HG03558 (cell line): ENCODE measurements at regions not wholly inside any gene's neighbourhood (a gene's known extent, or its start where the extent isn't known, plus 50 kb on each side); places are given as distances from the start of the nearest gene placed in this dataset.
"Not testable (repeated sequence)": the region's sequence is repeated elsewhere in the genome, so short reads cannot be mapped to it uniquely, and the experiment has no call there.

ENCODE experiments used
- ATAC-seq: cut with Tn5 transposase; IDR thresholded peaks from one replicate; pipeline ENCODE4 v1.9.1; 2021; ENCODE audit warnings: moderate number of reproducible peaks; ENCODE audit not compliant: unreplicated experiment; ENCODE audit errors: extremely low read depth

DNA sequence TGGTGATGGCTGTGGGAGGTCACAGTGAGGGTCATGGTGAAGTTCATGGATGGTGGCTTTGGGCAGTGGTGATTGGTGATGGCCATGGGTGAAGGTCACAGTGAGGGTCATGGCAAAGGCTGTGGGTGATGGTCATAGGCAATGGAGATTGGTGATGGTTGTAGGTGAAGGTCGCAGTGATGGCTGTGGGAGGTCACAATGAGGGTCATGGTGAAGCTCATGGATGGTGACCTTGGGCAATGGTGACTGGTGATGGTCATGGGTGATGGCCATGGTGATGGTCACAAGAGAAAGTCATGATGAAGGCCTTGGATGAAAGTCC is 115.6 kb upstream of the IRX4 start:
- ATAC-seq, result no peak

DNA sequence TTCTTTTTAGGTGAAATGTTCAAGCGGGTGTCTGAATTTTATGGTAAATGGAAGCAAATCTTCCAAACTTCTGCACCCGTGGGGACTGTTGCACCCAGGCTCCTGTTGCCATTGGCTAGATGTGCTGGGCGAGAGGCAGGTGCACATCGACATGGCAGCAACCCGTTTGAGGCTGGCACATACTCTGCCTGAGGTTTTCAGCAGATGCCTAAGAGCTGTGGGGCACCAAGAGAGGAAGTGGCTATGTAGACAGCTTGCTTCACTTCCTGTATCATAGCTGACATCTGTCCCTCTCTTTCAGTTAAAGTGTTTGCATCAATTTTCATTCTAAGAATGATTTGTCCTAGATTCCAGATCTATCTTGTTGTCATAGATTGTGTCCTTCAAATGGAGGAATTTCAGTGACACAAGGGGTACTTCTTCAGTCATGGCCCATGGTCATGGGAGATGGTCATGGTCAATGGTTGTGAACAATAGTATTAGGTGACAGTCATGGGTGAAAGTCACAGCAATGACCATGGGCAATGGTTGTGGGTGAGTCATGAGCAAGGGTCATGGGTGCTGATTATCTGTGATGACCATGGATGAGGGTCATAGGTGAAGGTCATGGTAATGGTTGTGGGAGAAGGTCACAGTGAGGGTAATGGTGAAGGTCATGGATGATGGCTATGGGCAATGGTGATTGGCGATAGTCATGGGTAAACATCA is 115.1 kb upstream of the IRX4 start:
- ATAC-seq, result no peak

DNA sequence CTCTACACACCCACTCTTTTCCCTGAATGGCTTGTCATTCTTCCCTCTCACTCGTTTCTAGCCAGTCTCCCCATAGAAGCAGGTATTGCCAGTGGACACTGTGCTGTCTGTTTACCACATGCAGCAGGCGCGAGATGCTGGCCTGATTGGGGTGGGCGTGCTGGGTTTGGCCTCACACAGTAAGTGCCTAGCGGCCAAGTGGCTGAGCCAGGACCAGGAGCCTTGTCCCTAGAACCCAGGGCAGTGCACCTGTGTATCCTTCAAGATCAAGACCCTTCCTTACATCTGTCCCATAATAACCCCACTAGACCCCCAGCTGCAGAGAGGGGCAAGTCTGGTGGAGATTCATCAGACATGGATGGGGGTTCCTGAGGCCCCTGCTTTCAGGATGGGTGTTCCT is 112.8 kb upstream of the IRX4 start:
- ATAC-seq, result no peak

DNA sequence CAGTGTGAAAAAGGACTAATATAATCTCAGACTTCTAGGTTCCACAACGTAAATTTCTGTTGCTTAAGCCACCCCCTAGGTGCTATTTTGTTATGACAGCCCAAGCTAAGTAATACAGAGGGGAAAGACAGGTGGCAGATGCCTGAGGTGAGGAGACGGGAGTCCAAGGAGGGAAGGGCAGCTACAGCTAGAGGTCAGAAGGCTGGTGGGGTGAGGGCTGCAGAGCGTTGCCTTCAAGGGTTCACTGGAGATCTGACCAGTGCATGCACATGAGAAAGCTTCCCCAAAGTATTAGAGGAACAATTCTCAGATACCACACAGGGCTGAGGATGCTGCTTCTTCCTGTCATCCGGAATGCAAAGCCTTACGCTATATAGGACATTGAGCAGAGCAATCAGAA is 104.7 kb upstream of the IRX4 start:
- no peak for ATAC-seq

DNA sequence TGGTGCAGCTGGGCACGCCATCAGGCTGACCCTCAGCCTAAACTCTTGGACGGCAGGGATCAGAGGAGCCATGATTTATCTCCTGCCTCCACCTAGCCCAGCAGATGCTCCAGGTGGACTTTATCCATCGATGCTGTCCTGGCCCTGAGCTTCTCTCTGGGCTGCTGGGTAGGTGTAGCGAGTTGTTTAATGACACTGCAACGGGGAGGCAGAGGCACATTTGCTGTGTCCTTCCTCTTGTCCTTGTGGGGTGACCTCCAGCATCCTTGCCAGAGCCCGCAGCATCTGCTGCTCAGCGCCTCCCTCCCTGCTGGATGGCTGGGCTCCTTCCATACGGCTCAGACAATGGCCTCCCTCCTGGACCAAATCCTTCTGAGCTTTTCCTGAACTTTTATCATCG is 103.1 kb upstream of the IRX4 start:
- ATAC-seq, result no peak

DNA sequence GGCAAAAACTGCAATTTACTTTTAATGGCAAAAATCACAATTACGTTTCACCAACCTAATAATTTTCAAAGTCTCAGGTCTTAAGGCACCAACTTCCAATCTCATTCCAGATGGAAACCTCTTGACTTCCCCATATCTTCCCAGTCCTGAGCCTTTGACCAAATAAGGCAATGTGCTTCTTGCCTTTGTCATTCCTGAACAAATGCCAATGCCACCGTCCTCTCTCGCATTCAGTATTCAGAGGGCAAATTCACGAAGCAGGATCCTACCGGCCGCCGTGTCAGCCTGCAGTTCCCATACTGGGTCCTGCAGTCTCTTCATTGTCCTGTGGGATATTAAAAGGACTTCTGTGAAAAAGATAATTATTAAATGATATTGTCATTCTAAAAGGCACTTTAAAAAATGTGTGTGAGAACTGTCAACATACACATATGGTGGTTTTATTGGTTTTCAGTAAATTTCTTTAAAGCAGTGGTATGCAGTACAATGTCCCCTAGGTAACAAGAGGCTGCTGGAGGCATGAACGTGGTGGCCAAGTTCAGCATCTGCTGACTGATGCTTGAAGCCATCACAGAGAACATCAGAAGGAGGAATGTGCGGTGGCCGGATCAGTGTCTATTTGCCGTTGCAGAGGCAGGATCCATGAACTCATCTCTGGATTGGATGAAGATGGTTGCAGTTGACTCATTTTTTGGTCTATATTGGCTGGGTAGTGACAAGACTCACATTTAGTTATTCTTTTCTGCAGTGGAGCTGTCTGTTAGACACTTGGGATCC is 101.4 kb upstream of the IRX4 start:
- no peak for ATAC-seq

DNA sequence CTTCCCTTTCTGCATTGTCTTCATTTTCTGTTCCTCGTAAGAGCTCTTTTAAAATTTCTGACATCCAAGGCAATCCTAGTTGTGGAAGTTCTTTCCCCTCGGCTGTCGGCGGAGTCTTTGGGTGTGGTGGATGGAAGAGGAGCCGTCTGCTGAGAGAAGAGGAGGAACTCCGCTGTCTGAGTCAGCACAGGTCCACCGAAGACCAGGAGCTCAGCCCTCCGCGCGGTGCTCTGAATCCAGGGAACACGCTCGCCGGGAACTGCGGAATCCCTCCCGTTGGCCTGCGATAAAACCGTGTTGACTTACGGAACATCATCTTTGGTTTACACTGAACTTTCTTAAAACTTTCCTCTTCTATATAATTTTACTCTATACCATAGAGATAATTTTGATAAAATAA is 100.7 kb upstream of the IRX4 start:
- ATAC-seq, result no peak

DNA sequence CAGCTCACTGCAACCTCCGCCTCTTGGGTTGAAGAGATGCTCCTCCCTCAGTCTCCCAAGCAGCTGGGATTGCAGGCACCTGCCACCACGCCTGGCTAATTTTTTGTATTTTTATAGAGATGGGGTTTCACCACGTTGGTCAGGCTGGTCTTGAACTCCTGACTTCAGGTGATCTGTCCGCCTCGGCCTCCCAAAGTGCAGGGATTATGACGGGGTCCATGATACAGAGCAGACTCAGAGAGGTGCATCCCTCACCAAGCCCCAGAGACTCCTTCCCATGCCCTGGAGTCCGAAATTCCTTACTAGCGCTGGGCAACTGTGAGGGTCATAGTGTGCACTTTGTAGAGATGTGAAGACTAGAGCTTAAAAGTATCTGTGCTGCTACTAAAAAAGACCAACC is 99.8 kb upstream of the IRX4 start:
- ATAC-seq, result not testable (repeated sequence)

GRCh38 chr5:1975898-1976765 is 93.4 kb upstream of the IRX4 start:
- no peak for ATAC-seq

DNA sequence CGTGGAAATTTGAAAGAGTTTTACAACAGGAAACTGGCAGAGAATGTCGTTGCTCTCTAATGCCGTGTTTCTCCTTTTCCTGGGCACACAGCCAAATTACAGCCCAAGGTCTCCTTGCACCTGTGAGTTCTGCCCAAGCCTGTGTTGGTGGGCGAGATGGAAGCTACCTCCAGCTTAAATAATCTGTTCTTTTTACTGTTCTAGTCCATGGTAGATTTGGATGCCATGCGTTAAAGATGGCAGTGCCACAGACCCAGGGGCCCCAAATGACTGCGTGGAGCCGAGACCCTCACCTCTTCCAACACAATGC is 92.6 kb upstream of the IRX4 start:
- ATAC-seq, result no peak

DNA sequence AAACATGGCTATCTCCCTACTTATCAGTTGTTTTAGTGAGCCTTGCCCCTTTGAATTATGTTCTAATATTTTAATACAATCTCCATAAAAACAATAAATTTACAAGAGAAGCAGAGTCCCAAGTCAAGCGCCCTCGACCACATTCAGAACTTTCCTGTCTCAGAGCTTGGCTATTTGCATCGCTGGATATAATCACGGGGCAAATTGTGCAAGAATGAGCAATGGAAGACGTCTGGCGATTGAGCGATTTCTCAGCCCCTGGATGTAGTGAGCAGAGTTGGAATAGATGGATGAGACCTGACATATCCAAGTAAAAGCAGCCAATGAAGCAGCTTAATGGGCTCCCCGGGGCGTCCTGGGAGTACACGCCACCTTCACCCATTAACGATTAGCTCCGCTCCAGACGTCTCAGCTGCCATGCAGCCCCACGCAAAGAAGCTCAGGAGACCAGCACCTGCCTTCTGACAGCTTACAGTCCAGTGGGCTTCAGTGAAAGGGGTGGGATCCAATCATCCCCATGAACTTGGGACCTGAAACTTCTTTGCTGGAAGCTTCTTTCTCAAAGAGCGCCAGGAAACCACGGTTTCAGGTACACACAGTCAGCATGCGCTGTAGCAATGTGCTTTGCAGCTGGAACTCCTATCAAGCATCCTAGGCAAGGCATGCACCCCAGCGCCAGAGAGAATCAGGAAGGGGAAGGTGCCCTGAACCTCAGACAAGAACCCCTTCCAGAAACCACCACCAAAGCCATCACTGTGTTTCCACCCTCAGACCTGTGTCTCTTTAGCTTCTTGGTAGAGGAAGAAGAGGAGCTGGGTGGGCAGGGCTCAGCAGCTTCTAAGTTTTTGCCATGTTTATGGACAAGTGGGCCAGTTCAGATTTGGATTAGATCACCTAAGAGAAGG is 92.0 kb upstream of the IRX4 start:
- ATAC-seq, result no peak

GRCh38 chr5:1974081-1974480 is 91.4 kb upstream of the IRX4 start:
- no peak for ATAC-seq

DNA sequence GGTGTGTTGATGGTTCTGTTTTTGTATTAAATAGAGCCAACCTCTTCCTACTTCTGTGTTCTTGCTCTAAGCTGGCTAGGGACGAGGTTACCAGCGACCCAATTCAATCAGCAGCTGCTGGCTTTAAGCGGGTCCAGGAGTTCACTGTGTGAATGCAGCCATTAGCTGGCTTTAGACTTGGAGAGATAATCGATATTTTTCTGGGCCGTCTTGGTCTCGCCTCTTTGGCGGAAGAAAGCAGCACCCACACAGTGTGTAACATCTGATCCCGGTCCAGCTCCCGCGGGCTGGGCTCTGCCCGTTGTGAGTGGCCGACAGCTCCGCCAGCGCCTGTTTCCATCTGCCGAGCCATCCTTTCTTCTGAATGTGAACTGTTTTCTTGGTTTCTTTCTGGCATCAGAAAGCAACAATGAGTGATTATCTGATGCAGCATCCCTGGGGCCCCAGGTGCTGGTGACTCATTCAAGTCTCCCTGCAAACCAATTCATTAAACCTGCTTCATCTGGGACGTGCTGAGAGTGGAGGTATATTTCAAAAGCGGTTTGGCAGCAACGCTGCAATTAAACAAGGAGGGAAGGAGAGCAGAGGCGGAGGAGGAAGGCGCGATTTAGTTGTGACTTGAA is 90.8 kb upstream of the IRX4 start:
- ATAC-seq, result no peak

- no peak for ATAC-seq
Observed at GRCh38 chr5:1971944-1972343, 89.2 kb upstream of the IRX4 start.

DNA sequence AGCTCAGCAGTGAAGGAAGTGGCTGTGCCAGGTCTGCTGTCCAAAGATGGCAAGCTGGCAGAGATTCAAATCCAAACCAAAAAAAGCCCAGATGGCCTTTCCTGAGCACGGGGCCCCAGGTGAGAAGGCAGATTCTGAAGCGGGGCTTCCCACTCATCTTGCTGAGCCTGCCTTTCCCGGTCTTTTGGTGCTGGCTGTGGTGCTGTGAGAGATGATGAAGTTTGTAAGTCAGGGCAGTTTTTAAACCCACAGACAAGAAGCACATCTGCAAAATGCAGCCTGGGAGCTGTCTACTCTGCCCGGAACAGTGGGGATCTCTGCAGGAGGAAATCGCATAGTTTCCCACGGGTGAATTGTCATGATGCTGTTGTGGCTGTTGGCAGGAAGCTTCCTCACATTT is 85.0 kb upstream of the IRX4 start:
- no peak for ATAC-seq

DNA sequence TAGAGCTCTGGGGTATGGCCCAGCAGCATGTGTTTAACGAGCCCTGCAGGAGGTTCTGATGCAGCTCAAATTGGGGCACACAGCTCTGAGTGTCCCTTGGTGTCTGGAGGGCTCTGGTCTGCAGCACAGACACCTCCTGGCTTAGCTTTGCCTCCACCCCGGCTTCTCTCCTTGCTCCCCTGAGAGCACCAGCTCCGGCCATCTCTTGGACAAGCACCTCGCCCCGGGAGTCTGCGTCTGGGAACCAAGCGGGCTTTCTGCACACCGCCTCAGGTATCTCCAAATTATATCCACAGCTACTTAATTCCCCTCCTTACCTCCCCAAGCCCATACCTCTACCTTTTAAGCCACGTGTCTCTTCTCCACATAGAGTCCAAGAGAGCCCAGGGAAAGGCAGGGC is 83.7 kb upstream of the IRX4 start:
- ATAC-seq, result no peak

GRCh38 chr5:1965925-1966324 is 83.2 kb upstream of the IRX4 start:
- no peak for ATAC-seq

- no peak for ATAC-seq
Observed at GRCh38 chr5:1963941-1964451, 81.3 kb upstream of the IRX4 start.

DNA sequence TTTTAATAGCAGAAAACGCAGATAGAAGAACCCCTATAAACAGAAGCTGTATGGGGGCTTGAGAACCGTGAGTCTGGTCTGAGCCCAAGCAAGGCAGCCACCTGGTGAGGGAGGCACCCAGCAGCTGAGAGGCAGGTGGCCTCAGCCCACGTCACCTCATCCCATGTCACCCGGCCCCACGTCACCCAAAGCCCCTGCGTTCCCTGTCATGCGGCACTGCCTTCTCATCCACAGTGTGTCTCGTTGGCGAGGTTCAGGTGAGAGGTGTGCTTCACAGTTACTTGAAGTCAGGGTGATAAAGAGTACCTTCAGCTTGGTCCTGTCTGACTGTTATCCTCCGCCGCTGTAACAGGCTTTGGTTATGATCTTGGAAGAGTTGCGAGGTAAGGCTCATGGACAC is 80.6 kb upstream of the IRX4 start:
- ATAC-seq, result no peak
